ENCODE measurements at regions not wholly inside any gene's neighbourhood (a gene's known extent, or its start where the extent isn't known, plus 50 kb on each side); places are given as distances from the start of the nearest gene placed in this dataset.

DNA sequence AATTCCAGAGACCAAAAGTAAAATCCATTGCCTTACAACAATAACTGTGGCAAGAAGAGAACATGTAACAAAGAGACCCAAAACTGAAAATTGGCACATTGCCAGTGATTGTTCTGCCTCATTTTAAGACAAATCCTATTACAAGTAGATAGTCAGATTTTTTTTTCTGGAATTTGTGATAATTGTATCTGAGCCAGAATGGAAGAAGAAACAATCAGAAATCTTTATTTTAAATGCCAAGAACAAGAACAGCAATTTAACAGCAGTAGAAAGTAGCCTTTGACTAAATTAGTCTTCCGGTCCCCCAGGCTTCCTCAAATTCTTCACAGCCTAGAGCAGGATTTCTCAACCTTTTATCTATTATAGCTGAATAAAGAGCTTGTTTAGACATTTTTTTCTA, 106.7 kb upstream of the PTPN3 start:
- 0% methylated on average over 1 of the region's 1 CpG for WGBS (ENCODE audit: insufficient coverage, low coverage, missing lambda C conversion rate)
- peaks cover 0 to 5% of the 10 kb centered on the region in 2 experiments; a peak in 1 of 5 replicates for H3K27me3 ChIP-seq (ENCODE audit: control insufficient read depth in 2 of 2, insufficient read depth in 2 of 2, low read length in 2 of 2)
- H4K20me1 ChIP-seq (replicated peaks; ENCODE audit: control insufficient read depth, insufficient read depth, low read length): no peaks in the 10 kb centered on the region
- ChIA-PET POLR2A (no interaction called here), CTCF (ENCODE audit: low intra/inter-chr PET ratio) (no interaction called here)
- TF ChIP-seq PPARD (CRISPR knock-in tag; IDR thresholded peaks at IDR 0.05) (no peak), NFIX (CRISPR knock-in tag; IDR thresholded peaks at IDR 0.05; ENCODE audit: low read depth) (peak; percentile 95), CTCFL (IDR thresholded peaks at IDR 0.05; ENCODE audit: borderline replicate concordance, insufficient read depth, low read depth, low read length, poor library complexity, severe bottlenecking) (no peak), SIX5 (IDR thresholded peaks at IDR 0.05; ENCODE audit: borderline replicate concordance in 1 of 2, insufficient read depth in 1 of 2, low read depth in 1 of 2, low read length in 2 of 2) (no peak), NFIC (IDR thresholded peaks at IDR 0.05) (peak; percentile 97)
- no TSS peak for BruUV-seq (replicated peaks)
- no peak overlapping the region for H3K27ac ChIP-seq (ENCODE audit: extremely low read depth, low read depth, low read length)
- H3K9ac ChIP-seq (ENCODE audit: insufficient read depth in 1 of 2, low read depth in 2 of 2, low read length in 2 of 2): no peak overlapping the region
- H3K4me3 ChIP-seq: no peak overlapping the region
- FAIRE-seq (no peak), ATAC-seq (no peak), DNase-seq (ENCODE audit: extremely low read depth in 1 of 4, low spot score in 3 of 4) (no peak)
- no peaks in the 10 kb centered on the region; a peak in 1 of 5 replicates for H3K4me1 ChIP-seq (replicated peaks in 1 of 2; ENCODE audit: control insufficient read depth in 2 of 2, insufficient read depth in 2 of 2, low read length in 2 of 2)
- no peak overlapping the region for H2AFZ ChIP-seq (ENCODE audit: low read depth, low read length)
- H3K4me2 ChIP-seq (ENCODE audit: insufficient read depth, low read length): no peak overlapping the region
- no peaks in the 10 kb centered on the region for H3K9me1 ChIP-seq (ENCODE audit: control insufficient read depth, insufficient read depth, low read length)
- H3K9me3 ChIP-seq (replicated peaks; ENCODE audit: control insufficient read depth, insufficient read depth, low read depth, low read length): no peaks in the 10 kb centered on the region
- in situ Hi-C loops (cut with MboI) (no loop called here), intact Hi-C loops (cut with micrococcal nuclease) (no loop called here)
- H3K79me2 ChIP-seq (ENCODE audit: control insufficient read depth, insufficient read depth, low read length): no peaks in the 10 kb centered on the region
- H3K36me3 ChIP-seq (ENCODE audit: control insufficient read depth, insufficient read depth, low read length): no peaks in the 10 kb centered on the region
